ENCODE measurements at regions not wholly inside any gene's neighbourhood (a gene's known extent, or its start where the extent isn't known, plus 50 kb on each side); places are given as distances from the start of the nearest gene placed in this dataset.

DNA sequence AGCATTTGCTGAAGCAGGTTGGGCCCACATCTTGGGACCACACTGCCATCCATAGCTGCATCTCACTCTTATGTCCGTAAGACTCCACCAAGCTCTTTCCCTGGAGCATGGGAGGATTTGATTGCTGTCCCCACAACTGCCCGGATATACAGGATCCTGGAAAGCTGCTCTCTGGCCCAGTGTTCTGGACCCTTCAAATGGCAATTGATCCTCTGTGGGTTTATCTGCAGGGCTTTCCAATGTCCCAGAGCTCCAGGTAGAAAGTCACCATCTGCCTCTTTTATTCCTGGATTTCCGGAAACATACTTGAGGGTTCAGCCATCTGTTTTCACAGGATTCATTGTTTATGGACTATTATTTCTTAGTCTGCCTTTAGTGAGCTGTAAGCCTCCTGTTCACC is 214.6 kb downstream of the SREK1 start:
- Histone ChIP-seq H2AFZ (ENCODE audit: low read length) (no peak overlapping the region), H4K20me1 (ENCODE audit: control insufficient read depth, insufficient read depth, insufficient read length) (no peaks in the 10 kb centered on the region), H4K5ac (ENCODE audit: insufficient read length, low read depth, low read length) (no peak overlapping the region), H3K14ac (ENCODE audit: insufficient read depth, low read length) (no peak overlapping the region), H4K91ac (ENCODE audit: insufficient read length, low read depth, low read length) (no peak overlapping the region), H3K4me1 (ENCODE audit: insufficient read depth, low read length) (peaks cover 2% of the 10 kb centered on the region; the same call in 1 of the 2 replicates), H3K27me3 (ENCODE audit: insufficient read depth, low read length) (no peaks in the 10 kb centered on the region), H3K9ac (ENCODE audit: extremely low read depth, insufficient read length, low read length) (no peak overlapping the region), H3K56ac (ENCODE audit: insufficient read length, low read depth, low read length) (no peak overlapping the region), H2BK12ac (ENCODE audit: insufficient read length, low read depth, low read length) (no peak overlapping the region), H3K9me3 (ENCODE audit: control insufficient read depth, low read depth, low read length) (no peaks in the 10 kb centered on the region), H3K23ac (ENCODE audit: insufficient read length, low read depth, low read length) (no peak overlapping the region), H3K23me2 (ENCODE audit: insufficient read length, low read depth, low read length, poor library complexity, severe bottlenecking) (no peaks in the 10 kb centered on the region), H3K27ac (ENCODE audit: insufficient read length, low read depth, low read length) (no peak overlapping the region), H2BK15ac (ENCODE audit: low read depth, low read length) (no peak overlapping the region), H3K4ac (ENCODE audit: low read depth, low read length) (no peak overlapping the region), H3T11ph (ENCODE audit: low read length) (no peak overlapping the region), H2AK5ac (ENCODE audit: insufficient read length, low read length) (no peak overlapping the region), H3K18ac (ENCODE audit: insufficient read length, low read depth, low read length) (no peak overlapping the region), H3K4me2 (ENCODE audit: insufficient read depth, insufficient read length, low read length) (no peak overlapping the region), H4K8ac (replicated peaks; ENCODE audit: insufficient read length, low read depth, low read length) (no peak overlapping the region), H3K79me1 (ENCODE audit: insufficient read depth, low read depth, low read length, poor library complexity, severe bottlenecking) (no peaks in the 10 kb centered on the region), H3K79me2 (ENCODE audit: insufficient read depth, low read length) (no peaks in the 10 kb centered on the region), H2BK5ac (ENCODE audit: insufficient read length, low read length) (no peak overlapping the region), H2BK120ac (ENCODE audit: low read depth, low read length, poor library complexity, severe bottlenecking) (no peak overlapping the region), H2BK20ac (ENCODE audit: low read depth, low read length, poor library complexity, severe bottlenecking) (no peak overlapping the region)
- Mint-ChIP-seq H3K9me3 (no peaks in the 10 kb centered on the region), H3K36me3 (ENCODE audit: insufficient read depth in 1 of 3, low read depth in 3 of 3) (no peaks in the 10 kb centered on the region), H3K27ac (no peak overlapping the region), H3K4me1 (peaks cover 0 to 3% of the 10 kb centered on the region in 2 experiments; a peak in 1 of 4 replicates), H3K4me3 (no peak overlapping the region), H3K27me3 (ENCODE audit: low read depth) (peaks cover 3% of the 10 kb centered on the region)
- no peak for DNase-seq
- no CpG with 5 or more reads among the region's 3 CpGs for WGBS (ENCODE audit: extremely low coverage, insufficient read length, low lambda C conversion rate)
- TF ChIP-seq, protein P1, sequence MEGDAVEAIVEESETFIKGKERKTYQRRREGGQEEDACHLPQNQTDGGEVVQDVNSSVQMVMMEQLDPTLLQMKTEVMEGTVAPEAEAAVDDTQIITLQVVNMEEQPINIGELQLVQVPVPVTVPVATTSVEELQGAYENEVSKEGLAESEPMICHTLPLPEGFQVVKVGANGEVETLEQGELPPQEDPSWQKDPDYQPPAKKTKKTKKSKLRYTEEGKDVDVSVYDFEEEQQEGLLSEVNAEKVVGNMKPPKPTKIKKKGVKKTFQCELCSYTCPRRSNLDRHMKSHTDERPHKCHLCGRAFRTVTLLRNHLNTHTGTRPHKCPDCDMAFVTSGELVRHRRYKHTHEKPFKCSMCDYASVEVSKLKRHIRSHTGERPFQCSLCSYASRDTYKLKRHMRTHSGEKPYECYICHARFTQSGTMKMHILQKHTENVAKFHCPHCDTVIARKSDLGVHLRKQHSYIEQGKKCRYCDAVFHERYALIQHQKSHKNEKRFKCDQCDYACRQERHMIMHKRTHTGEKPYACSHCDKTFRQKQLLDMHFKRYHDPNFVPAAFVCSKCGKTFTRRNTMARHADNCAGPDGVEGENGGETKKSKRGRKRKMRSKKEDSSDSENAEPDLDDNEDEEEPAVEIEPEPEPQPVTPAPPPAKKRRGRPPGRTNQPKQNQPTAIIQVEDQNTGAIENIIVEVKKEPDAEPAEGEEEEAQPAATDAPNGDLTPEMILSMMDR (conservative IDR thresholded peaks at IDR 0.05), result no peak

Data from H9 (cell line).